OCI-LY3 (cell line): ENCODE measurements at regions not wholly inside any gene's neighbourhood (a gene's known extent, or its start where the extent isn't known, plus 50 kb on each side); places are given as distances from the start of the nearest gene placed in this dataset.
A peak's percentile ranks its signal among the peaks of the same experiment; 100 is the strongest.

Source experiments
- H2AFZ ChIP-seq: fragments of 200-600, 300-600 bp; shearing (Covaris generic); 2 replicates; pipeline ENCODE4 v1.6.0; 2014; ENCODE audit warnings: antibody characterized with exemption, low read depth, low read length
- H3K27ac ChIP-seq: fragments of 200-600, 300-600 bp; sonication (generic); 2 replicates; pipeline ENCODE4 v1.5.1; 2014; ENCODE audit warnings: mild to moderate bottlenecking, low read length, moderate library complexity, mixed read lengths
- H3K27me3 ChIP-seq: fragments of 200-600, 300-600 bp; sonication (generic); 2 replicates; pipeline ENCODE4 v1.6.1; 2014; ENCODE audit warnings: low read depth, low read length, mixed read lengths
- H3K36me3 ChIP-seq: fragments of 200-600, 300-600 bp; sonication (generic); replicated peaks from 2 replicates; pipeline ENCODE3; 2014; ENCODE audit warnings: low read depth, low read length, mixed read lengths
- H3K4me1 ChIP-seq: fragments of 300-600, 200-600 bp; sonication (generic); 2 replicates; pipeline ENCODE4 v1.6.1; 2014; ENCODE audit warnings: low read length, mixed read lengths
- H3K4me2 ChIP-seq: fragments of 200-600, 300-600 bp; sonication (generic); 2 replicates; pipeline ENCODE4 v1.6.1; 2014; ENCODE audit warnings: low read length, mixed read lengths
- H3K4me3 ChIP-seq: fragments of 300-600, 200-600 bp; sonication (generic); 2 replicates; pipeline ENCODE4 v1.5.1; 2014; ENCODE audit warnings: antibody characterized with exemption, mild to moderate bottlenecking, low read length, moderate library complexity
- H3K79me2 ChIP-seq: fragments of 300-600, 200-600 bp; shearing (Covaris generic); 2 replicates; pipeline ENCODE4 v1.6.1; 2014; ENCODE audit warnings: mild to moderate bottlenecking, low read length, mixed read lengths
- H3K9ac ChIP-seq: fragments of 300-600, 200-600 bp; shearing (Covaris generic); 2 replicates; pipeline ENCODE4 v1.6.0; 2014; ENCODE audit warnings: mild to moderate bottlenecking, low read length, moderate library complexity
- H3K9me3 ChIP-seq: fragments of 200-600, 300-600 bp; shearing (Covaris generic); 2 replicates; pipeline ENCODE4 v1.6.1; 2014; ENCODE audit warnings: low read length, mixed read lengths; ENCODE audit not compliant: insufficient read depth
- H4K20me1 ChIP-seq: fragments of 200-600, 300-600 bp; sonication (generic); 2 replicates; pipeline ENCODE4 v1.6.1; 2016; ENCODE audit warnings: low read length, mixed read lengths; ENCODE audit not compliant: insufficient read depth
- CTCF ChIP-seq: fragments of 200-600, 300-600 bp; sonication (generic); IDR thresholded peaks from 2 replicates; pipeline ENCODE4 v1.5.1; 2014; ENCODE audit warnings: antibody characterized with exemption, low read length, low read depth
- EZH2phosphoT487 ChIP-seq: fragments of 200-600 bp; shearing (Covaris generic); IDR thresholded peaks from 2 replicates; pipeline ENCODE4 v1.6.1; 2018; ENCODE audit warnings: antibody characterized with exemption, mixed run types, low read depth

DNA sequence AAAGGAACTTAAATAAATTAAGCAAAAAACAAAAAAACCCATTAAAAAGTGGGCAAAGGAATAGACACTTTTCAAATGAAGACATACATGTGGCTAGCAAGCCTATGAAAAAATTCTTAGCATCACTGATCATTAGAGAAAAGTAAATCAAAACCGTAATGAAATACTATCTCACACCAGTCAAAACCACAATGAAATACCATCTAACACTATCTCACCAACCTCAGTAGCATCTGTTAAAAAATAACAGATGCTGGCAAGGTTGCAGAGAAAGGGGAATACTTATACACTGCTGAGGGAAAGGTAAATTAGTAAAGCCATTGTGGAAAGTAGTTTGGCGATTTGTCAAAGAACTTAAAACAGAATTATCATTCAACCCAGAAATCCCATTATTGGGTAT lies 381.1 kb downstream of the FLRT2 start:
- Histone ChIP-seq H4K20me1 (no peaks in the 10 kb centered on the region), H3K27ac (no peak overlapping the region), H3K4me2 (no peak overlapping the region), H3K27me3 (no peaks in the 10 kb centered on the region), H3K4me3 (no peak overlapping the region), H3K4me1 (peaks cover 4% of the 10 kb centered on the region; the same call in 1 of the 2 replicates), H3K79me2 (no peaks in the 10 kb centered on the region), H2AFZ (no peak overlapping the region), H3K9ac (no peak overlapping the region), H3K9me3 (no peaks in the 10 kb centered on the region), H3K36me3 (no peaks in the 10 kb centered on the region)
- no peak for TF ChIP-seq EZH2phosphoT487
- no peak for TF ChIP-seq CTCF

DNA sequence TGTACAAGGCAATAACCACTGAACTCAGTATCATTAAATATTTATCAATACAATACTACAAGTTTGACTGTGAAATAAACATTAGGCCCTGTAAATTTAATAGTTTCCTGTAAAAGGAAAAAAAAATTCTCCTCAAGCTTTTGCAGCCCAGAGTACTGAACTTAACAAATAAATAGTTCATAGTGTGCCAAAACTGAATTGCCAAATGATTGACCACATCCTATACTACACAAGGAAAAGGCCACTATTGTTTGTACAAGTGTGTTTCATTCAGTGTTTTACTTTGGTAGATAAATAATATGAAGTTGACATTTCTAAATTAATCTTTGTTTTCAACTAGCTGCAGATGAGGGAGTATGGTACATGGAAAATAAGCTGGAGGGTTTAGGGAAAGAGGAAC lies 379.6 kb downstream of the FLRT2 start:
- H3K27me3 ChIP-seq, result no peaks in the 10 kb centered on the region
- no peak overlapping the region for H3K9ac ChIP-seq
- no peak for TF ChIP-seq EZH2phosphoT487
- TF ChIP-seq CTCF, result no peak
- no peak overlapping the region for H3K4me3 ChIP-seq
- H3K36me3 ChIP-seq, result no peaks in the 10 kb centered on the region
- H3K9me3 ChIP-seq, result no peaks in the 10 kb centered on the region
- no peaks in the 10 kb centered on the region for H4K20me1 ChIP-seq
- H3K4me1 ChIP-seq, result peaks cover 4% of the 10 kb centered on the region; the same call in 1 of the 2 replicates
- no peak overlapping the region for H3K27ac ChIP-seq
- H3K4me2 ChIP-seq, result no peak overlapping the region
- no peaks in the 10 kb centered on the region for H3K79me2 ChIP-seq
- H2AFZ ChIP-seq, result no peak overlapping the region

DNA sequence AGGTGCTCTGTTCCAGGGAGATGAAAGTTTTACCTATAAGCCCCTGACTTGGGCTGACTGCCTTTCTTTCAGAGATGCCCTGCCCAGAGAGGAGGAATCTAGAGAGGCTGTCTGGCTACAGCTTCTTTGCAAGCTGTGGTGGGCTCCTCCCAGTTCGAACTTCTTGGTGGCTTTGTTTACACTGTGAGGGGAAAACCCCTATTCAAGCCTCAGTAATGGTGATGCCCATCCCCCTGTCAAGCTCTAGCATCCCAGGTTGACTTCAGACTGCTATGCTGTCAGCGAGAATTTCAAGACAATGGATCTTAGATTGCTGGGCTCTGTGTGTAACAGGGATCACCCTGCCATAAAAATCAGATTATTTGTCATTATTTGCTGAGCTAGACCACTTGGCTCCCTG lies 377.6 kb downstream of the FLRT2 start:
- H3K27ac ChIP-seq, result no peak overlapping the region
- H3K4me1 ChIP-seq, result peaks cover 4% of the 10 kb centered on the region; the same call in 1 of the 2 replicates
- no peaks in the 10 kb centered on the region for H3K79me2 ChIP-seq
- H3K9me3 ChIP-seq, result no peaks in the 10 kb centered on the region
- no peak overlapping the region for H3K9ac ChIP-seq
- no peak overlapping the region for H3K4me3 ChIP-seq
- no peak overlapping the region for H2AFZ ChIP-seq
- H3K27me3 ChIP-seq, result no peaks in the 10 kb centered on the region
- no peak for TF ChIP-seq EZH2phosphoT487
- no peak for TF ChIP-seq CTCF
- peak overlapping the region; percentile 24; the same call in 1 of the 2 replicates for H3K4me2 ChIP-seq
- no peaks in the 10 kb centered on the region for H3K36me3 ChIP-seq
- no peaks in the 10 kb centered on the region for H4K20me1 ChIP-seq

DNA sequence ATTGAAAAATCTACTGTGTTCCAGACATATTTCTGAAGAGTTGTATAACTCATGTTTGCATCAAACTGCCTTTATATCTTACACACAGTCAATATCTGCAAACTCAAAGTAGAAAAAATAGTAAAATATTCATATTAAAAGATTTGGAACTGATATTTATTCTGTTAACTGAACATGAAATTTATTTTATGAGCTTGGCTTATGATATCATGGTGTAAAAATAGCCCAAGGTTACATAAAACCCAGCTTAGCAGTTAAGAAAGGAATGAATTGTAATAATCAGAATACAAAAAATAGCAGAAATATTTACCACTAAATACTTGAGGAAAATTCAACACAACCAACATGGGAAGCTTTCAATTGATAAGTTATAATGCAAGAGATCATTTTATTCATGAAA lies 367.9 kb downstream of the FLRT2 start:
- no peak overlapping the region for H3K9ac ChIP-seq
- H3K27me3 ChIP-seq, result no peaks in the 10 kb centered on the region
- H3K36me3 ChIP-seq, result no peaks in the 10 kb centered on the region
- TF ChIP-seq EZH2phosphoT487 (no peak), CTCF (no peak)
- no peaks in the 10 kb centered on the region for H3K79me2 ChIP-seq
- no peak overlapping the region for H3K27ac ChIP-seq
- no peaks in the 10 kb centered on the region for H3K9me3 ChIP-seq
- no peak overlapping the region for H3K4me2 ChIP-seq
- H3K4me1 ChIP-seq, result no peaks in the 10 kb centered on the region
- H3K4me3 ChIP-seq, result no peak overlapping the region
- H4K20me1 ChIP-seq, result no peaks in the 10 kb centered on the region
- H2AFZ ChIP-seq, result no peak overlapping the region
